HT-29 (cell line): ENCODE measurements at regions not wholly inside any gene's neighbourhood (a gene's known extent, or its start where the extent isn't known, plus 50 kb on each side); places are given as distances from the start of the nearest gene placed in this dataset.
A peak's percentile ranks its signal among the peaks of the same experiment; 100 is the strongest.

Experiments used
- DNase-seq: peaks from one replicate; pipeline ENCODE4 v3.0.0-alpha.2; 2015; ENCODE audit warnings: low spot score

- no peak for DNase-seq
Observed at GRCh38 chr10:47143473-47143872, 156.5 kb upstream of the GDF10 start.

DNA sequence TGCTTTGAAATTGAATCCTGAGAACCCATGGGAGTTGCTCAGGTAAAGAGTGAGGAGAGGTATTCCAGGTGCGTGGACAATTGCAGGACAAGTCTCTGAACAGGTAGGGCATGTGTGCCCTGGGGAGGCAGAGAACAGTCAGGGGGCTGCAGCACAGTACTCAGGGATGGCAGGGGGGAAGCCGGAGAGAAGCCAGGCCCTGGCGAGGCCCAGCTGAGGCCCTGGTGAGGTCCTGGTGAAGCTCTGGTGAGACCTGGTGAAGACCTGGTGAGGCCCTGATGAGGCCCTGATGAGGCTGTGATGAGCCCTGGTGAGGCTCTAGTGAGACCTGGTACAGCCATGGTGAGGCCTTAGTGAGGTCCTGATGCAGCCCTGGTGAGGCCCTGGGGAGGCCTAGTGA is 155.5 kb upstream of the GDF10 start:
- DNase-seq, result no peak

GRCh38 chr10:47145290-47145934 is 154.6 kb upstream of the GDF10 start:
- DNase-seq, result no peak

DNA sequence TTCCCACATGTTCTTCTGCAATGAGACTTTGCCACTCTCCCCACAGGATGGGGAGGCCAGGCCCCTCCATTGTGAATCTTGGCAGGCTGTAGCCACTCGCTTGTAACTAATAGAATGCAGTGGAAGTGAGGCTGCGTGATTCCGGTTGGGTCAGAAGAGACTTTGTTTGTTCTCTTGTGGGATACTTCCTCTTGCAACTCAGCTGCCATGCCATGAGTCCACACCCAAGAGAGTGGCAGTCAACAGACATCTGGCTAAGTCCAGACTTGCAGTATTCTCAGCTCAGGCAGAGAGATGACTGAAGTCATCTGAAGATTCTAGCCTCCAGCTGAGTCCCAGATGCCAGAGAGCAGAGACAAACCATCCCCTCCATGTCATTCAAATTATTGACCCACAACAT is 153.4 kb upstream of the GDF10 start:
- DNase-seq, result no peak

- DNase-seq, result no peak
Observed at GRCh38 chr10:47147186-47147585, 152.8 kb upstream of the GDF10 start.

DNA sequence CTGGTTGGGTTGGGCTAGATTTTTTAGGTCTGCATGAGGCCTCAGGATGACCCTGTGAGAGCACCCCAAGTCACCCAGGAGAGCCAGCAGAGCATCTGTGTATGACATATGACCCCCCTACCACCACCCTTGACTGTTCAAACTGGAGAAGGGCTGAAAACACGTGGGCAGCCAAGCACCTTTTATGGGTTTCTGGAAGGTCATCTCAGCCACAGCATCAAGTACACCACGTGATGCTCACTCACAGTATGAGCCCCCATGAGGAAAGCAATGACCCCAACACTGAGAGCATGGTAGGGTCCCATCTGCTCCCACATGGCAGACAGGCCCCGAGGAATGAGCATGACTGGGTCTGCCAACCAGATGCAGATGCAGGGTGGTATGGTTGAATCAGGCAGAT is 149.4 kb upstream of the GDF10 start:
- DNase-seq, result no peak

- DNase-seq, result no peak
Observed at GRCh38 chr10:47151920-47152319, 148.1 kb upstream of the GDF10 start.

- peak; percentile 59 for DNase-seq
Observed at GRCh38 chr10:47152861-47153349, 147.1 kb upstream of the GDF10 start.

GRCh38 chr10:47154762-47155161 is 145.2 kb upstream of the GDF10 start:
- DNase-seq, result no peak

DNA sequence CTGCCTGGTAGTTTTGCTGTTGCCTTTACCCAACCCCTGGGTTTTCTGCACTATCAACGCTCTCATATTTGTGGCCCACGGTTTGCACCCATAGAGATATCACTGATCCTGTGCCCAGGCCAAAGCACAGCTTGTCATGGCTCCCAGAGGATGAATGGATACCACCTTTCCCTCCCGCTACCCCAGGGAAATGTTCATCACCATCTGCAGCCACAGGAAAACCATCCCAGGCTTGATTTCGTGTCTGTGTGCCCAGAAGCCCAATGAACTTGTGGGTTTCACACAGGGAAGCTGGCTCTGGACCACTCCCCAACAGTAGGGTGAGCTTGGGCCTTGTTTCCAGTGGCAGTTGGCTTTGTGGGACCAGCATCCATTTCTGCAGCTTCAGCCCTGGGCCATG is 143.1 kb upstream of the GDF10 start:
- no peak for DNase-seq

- no peak for DNase-seq
Observed at GRCh38 chr10:47158116-47159071, 141.6 kb upstream of the GDF10 start.

GRCh38 chr10:47159361-47160260 is 140.4 kb upstream of the GDF10 start:
- DNase-seq, result no peak

- no peak for DNase-seq
Observed at GRCh38 chr10:47160261-47160908, 139.6 kb upstream of the GDF10 start.

GRCh38 chr10:47160967-47161366 is 139.0 kb upstream of the GDF10 start:
- DNase-seq, result no peak

DNA sequence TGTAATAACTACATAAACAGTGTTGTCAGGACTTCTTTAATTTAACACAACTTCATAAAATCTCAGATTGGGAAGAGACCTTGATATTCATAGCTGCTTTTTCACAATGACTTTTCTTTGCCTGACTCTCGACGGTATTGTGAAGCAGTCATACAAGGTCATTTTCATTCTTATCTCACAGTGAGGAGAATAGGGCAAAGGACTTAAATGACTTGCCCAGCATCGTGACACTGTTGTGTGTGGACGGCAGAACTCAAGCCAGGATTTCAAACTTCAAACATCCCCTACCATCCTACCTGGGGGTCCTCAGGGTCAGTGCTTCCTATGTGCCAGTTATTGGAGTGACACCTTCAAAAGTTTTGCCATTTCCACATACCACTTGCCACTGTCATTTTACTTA is 138.5 kb upstream of the GDF10 start:
- DNase-seq, result no peak

DNA sequence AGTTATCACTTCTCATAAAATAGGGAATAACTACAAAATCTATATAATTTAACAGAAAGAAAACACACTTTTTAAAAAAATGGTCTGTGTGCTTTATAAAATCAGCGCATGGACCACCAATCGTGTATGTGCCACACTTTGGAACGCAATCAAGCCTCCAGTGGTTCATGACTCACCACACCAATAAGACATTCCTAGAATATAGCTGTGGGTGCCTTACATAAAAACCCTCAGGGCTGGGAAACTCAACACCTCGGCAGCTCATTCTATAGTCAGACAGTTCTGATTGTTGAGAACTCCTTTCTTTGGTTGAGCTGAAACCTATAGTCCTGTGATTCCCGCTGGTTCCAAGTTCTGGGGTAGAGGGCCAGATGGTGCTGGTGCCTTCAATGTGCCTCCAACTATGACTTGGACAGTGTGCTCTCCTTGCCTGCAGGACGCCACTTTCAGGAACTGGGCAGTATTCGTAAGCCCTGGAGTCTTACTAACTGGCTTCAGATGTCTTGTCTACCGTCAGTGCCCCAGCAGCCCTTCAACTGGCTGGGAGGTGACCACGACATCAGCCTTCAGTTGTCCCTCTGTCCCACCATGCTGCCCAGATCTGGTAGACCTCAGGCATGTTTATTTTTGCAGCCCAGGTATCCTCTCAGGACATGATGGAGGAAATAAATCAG is 135.7 kb upstream of the GDF10 start:
- DNase-seq, result no peak

DNA sequence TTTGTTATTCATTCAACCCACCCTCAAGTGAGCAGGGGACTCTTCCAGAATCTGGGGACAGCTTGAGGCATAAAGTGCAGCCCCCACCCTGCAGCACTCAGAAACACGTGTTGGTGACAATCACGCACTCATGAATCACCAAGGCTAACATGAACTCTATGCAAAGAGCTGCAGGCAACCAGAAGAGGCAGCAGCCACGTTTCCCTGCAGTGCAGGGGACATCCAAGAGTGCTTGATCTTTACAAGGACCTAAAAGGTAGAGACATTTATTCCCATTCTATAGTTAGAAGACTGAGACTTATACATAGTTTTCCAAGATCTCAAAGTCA is 135.2 kb upstream of the GDF10 start:
- DNase-seq, result no peak

- DNase-seq, result no peak
Observed at GRCh38 chr10:47165168-47165710, 134.8 kb upstream of the GDF10 start.

DNA sequence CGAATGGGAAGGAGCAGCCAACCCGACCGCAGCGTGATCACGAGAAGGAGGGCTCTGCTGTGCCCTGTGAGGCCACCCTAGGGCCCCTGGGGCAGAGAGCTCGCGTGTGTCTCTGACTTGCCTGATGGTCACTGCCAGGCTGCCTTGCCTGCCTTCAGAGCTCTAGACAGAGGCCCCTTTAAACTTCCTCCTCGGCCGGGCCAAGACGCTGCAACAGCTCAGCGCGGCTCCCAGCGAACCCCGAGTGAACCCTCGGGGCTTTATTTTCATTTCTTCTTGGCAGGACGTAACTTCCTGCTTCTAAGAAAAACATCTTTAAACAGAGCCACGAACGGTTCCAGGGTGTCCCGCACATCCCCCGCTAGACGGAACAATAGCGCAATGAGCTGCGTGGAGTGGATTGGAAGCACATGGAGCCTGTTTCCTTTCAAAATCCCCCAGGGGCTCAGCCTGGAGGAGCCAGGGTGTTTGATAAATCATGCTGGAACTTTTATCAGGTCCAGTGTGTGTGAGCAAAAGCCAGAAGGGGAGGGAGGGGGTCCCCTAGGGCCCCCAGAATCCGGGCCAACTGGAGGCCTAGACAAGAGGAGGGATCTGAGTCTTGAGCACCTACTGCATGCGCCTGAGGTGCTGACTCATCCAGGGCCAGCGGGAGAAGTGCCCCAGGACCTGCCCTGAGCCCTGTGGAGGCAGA is 134.1 kb upstream of the GDF10 start:
- no peak for DNase-seq

GRCh38 chr10:47166405-47166777 is 133.6 kb upstream of the GDF10 start:
- DNase-seq, result no peak
